NT2/D1 (cell line): ENCODE measurements at regions not wholly inside any gene's neighbourhood (a gene's known extent, or its start where the extent isn't known, plus 50 kb on each side); places are given as distances from the start of the nearest gene placed in this dataset.

ENCODE experiments used
- SUZ12 ChIP-seq: IDR thresholded peaks from 2 replicates; pipeline ENCODE4 v1.6.1; 2011; ENCODE audit not compliant: insufficient read length, insufficient read depth; ENCODE audit errors: extremely low read depth
- YY1 ChIP-seq: IDR thresholded peaks from 2 replicates; pipeline ENCODE4 v1.6.1; 2011; ENCODE audit not compliant: insufficient read length, insufficient read depth
- ZNF274 ChIP-seq: IDR thresholded peaks from 2 replicates; pipeline ENCODE4 v1.6.1; 2011; ENCODE audit warnings: mild to moderate bottlenecking, low read depth, low read length

DNA sequence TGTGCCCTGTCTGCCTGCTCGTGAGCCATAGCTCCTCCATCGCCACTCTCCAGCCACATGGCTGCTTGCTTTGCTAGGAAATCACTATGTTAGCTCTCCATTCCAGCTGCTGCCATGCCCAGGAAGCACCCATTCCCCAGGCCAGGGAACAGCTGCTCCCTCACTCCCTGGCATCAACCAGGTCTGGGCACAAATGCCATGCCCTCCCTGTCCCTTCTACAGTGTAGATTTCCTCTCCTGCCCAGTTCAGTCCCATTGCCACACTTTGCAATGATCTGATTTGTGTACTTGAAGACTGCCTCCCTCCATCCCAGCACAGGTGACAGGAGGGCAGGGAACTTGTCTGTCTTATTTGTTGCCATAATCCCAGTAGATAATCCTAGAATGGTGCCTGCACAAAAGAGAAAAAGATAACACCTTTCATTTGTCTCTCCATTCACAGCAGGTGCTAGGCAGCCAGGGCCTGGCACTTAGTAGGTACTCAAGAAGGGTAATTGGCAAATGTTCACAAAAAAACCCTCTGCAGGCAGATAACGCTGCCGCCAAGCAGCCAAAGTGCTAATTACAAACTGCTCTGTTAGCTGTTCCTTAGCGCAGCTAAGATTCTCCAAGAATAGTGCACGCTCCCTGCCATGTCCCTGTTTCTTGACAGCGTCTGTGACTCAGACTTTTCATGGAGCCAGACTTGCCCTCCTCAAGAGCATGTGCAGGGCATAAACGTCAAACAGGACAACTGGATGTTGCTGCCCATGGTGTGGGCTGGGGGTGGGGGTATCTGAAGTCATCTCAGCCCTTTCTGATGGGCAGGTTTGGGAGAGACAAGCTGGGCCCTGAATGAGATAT is 69.1 kb downstream of the ARL6IP4 start:
- TF ChIP-seq YY1: no peak
- no peak for TF ChIP-seq SUZ12
- no peak for TF ChIP-seq ZNF274
